D341Med (cell line): ENCODE measurements at regions not wholly inside any gene's neighbourhood (a gene's known extent, or its start where the extent isn't known, plus 50 kb on each side); places are given as distances from the start of the nearest gene placed in this dataset.

Source experiments
- DNase-seq: peaks from one replicate; pipeline ENCODE4 v3.0.0; 2012; ENCODE audit warnings: low spot score

DNA sequence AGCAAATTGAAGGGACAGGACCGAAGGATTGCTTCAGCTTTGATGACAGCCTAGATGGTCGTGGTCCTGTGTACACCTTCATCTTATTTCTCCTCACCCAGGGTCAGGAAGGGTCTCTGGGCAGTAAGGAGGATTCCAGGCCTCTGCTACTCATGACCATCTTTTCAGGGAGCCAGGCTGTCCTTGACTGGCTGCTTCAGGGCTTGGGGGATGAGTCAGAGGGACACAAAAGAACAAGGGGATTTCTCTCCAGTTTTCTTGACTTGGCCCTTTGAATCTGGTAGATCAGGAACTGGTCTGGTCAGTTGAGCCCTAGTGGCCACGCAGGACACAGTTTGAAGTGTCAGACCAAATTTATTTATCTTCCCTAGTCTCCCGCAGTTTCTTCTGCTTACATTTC is 402.1 kb upstream of the CHD6 start:
- no peak for DNase-seq

DNA sequence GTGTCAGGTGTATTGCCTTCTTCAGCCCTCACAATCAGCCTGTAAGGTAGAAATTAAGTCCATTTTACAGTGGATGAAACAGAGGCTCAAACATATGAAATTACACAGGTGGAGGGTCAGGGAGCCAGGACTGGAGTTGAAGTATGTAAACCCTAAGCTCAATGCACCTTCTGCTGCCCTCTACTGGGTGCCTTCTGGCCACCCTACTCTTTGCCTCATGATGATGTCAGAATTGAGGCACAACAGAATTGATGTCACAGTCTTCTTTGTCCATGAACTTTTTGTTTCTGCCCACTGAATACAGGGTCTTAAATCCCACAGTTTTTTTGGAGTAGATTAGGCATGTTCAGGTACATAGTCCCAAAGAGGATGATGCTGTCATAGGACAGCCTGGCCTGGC is 400.8 kb upstream of the CHD6 start:
- peak; percentile 53 for DNase-seq

DNA sequence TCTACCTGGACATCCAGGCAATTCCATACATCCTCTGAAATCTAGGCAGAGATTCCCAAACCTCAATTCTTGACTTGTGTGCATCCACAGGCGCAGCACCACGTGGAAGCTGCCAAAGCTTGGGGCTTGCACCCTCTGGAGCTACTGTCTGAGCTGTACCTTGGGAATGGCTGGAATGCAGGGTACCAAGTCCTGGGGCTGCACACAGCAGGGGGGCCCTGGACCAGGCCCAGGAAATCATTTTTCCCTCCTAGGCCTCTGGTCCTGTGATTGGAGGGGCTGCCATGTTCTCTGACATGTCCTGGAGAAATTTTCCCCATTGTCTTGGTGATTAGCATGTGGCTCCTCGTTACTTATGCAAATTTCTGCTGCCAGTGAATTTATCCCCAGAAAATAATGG is 391.9 kb upstream of the CHD6 start:
- DNase-seq: no peak

DNA sequence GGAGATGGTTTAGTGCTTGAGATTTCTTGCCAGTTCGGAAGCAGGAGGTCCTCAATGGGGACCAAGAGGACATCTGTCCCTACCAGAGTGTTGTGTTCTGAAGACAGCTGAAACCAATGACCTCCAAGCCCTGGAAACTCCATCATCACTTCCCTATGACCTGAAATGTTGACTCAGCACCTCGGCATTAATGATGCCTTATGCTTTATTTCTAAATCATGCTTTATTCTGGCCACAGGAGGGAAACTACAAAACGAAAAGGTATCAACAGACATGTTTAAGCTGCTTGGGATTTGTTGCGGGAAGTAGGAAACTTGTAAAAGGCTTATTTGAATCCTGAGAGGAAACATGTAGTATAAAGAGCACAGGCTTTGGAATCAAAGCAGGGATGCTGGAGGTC is 389.1 kb upstream of the CHD6 start:
- no peak for DNase-seq

DNA sequence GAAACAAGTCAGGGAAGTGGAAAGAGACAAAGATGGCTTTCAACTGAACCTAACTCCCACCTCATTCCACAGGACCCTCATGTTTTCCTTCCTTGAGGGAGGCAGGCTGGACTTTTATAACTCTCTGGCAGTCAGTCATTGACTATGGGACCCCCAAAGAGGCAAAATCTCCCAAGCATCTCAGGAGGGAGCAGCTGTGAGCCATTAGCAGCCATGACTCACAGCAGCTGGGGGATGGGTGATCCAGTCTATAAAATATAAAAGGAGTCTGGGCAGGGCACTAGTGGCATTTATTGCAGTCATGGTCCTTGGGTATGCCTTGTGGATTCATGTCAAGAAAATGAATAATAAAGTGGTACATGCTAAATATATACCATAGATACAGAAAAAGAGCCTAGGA is 387.0 kb upstream of the CHD6 start:
- no peak for DNase-seq

DNA sequence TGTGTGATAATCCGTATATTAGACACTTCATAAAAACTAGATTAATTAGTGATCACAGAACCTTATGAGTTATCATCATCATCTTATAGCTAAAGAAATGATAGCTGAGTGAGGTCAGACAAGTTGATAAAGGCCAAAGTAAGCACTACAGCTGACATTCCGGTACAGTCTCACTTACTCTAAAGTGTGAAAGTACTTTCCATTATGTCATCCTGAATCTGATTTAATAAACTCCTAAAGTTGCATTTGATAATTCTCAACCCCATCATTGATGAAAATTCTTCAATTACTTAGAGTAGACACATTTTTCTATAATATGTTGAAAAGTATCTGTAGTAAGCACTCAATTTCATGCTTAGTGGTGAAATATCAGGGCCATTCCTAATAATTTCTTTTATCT is 385.2 kb upstream of the CHD6 start:
- DNase-seq: no peak

DNA sequence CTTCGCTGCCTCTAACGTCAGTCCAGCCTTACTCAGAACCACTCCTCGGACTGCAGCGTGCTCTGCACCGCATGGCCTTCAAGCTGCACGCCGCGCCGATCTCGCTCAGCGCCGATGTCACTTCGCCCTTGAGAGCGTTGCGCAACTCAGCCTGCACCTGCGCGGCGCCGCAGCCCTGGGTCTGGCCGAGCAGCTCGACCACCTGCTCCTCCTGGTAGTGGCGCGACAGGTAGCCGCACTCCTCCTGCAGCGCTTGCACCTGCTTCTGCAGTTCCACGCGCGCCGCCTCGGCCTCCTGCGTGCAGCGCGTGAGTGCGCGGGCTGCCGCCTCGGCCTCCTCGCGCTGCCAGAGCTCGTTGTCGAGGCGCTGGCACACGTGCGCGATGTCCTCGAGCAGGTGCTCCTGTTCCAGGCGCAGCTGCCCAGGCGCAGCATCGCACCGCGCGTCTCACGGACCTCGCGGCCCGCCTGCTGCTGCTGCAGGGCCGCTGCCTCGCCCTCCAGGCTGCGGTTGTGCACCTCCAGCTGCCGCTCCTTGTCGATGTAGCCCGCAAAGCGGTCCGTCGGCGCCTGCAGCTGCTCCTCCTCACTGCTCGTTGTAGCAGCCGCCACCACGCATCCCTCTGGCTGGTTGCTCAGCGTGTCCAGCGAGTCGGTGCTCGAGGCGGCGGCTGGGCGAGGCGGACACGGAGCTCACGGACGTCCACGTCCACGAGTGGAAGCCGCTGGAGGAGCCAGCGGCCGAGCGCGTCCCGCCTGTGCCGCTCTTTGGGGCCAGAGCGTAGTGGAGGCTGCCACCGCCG is 380.6 kb upstream of the CHD6 start:
- no peak for DNase-seq

DNA sequence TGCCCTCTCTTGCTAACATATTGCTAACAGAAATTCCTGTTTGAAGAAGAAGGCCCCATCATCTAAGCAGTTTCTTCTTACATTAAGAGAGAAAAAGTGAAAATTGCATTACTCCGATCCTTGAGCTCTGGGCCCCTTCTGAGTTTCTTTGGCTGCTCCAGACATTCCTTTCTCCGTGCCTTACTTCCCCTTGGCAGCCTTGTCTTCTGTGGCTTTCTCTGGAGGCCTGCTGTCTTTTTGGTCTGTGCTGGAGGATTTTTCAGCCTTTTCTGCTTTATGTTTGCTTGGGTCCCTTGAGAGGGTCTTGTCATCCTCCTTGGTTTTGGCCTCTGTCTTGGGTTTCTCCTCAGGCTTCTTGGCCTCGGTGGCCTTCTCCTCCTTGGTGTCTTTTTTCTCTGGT is 378.8 kb upstream of the CHD6 start:
- DNase-seq: no peak

DNA sequence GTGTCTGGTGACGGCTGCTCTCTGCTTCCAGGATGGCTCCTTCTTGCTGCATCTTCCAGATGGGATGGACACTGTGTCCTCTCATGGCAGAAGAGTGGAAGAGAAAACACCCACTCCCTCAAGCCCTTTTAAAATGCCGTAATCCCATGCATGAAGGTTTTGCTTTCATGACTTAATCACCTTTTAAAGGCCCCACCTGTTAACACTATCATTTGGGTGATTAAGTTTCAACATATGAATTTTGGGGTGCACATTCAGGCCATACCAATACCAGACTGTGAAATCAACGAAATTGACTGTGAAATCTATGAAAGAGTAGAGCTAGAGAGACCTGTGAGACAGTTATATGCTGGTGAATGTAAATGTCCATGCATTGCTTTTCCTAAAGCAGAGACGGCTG is 374.3 kb upstream of the CHD6 start:
- no peak for DNase-seq

DNA sequence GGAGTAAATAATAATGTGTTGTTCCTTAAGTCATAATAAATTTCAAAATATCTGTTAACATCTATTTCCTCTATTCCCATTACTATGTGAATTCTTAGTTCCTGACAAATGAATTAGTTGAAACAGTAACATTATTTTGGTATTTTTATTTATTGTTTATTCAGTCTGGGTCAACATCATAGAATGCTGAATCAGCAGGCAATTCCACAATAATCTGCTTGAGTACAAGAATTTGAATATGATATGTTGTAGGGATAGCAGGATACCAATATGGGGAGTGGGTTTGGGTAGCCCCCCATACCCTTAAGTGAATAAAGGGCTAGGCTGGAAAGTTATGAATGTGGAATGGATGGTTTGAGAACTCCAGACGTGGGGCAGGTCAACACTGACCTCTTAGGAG is 373.2 kb upstream of the CHD6 start:
- DNase-seq: no peak

DNA sequence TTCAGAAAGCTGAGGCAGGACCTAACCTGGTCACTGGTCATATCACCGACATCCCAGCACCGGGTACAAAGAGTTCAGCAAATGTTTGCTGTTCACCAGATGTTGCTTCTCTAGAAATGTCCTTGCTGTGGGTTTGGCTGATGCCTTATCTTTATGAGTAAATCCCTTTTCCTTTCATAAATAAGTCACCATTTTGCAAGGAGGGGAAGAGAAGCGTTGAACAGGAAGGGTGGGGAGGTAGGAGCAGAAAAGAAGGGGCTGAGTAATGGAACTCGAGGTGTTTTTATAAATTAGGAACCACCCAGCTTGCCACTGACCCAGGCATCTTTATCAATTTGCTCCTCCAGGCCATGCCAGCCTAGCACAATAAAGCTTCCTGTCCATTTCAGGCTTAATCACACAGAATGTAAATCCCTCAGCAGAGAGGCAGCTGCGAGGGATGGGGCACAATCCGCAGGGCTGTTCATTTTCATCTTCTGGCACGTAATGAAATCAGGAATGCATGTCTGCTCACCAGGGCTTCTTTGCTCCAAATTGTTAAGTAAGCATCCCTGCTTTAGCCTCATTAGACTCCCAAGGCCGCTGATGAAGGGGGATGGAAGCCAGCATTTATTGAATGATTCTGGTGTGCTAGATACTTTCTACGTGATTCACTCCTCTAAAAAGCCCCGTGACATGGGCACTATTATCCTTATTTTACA is 371.9 kb upstream of the CHD6 start:
- DNase-seq: peak; percentile 41

DNA sequence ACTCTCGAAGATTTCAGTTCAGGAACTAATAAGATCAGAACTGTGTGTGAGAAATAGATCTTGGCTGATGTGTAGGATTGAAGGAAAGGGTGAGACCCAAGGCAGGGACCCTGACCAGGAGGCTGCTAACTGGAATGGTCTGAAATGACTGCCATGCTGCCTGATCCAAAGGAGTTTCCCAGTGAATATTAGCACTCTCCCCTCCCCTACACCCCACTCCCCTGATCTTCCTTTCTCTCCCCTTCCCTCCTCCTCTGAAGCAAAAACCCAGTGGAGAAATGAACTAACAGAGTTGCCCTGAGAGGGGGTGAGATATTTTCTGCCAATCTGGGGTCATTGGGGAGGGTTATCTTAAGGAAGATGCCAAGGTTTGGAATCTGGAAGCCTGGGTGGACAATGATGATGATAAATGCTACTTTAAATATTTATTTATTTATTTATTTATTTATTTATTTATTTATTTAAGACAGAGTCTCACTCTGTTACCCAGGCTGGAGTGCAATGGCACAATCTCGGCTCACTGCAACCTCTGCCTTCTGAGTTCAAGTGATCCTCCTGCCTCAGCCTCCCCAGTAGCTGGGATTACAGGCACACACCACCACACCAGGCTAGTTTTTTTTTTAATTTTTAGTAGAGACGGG is 371.0 kb upstream of the CHD6 start:
- DNase-seq: no peak

DNA sequence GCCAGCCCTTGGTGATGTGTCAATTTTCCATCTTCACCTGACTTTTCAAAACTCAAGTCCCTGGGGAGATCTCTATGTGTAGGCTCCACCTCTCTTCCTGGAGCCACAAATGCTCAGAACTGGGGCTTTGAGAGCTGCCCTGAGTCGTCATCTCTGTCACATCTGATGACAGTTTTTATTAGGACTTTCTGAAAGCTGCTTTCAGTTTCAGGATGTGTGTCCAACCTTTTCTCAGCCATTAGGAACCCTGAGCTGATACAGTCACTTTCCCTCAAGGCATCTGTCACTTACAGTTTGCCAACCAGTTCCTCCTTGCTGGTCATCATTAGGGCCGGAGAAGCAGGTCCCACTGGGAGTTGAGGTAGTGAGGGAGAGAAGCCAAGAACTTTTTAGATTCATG is 365.9 kb upstream of the CHD6 start:
- no peak for DNase-seq

DNA sequence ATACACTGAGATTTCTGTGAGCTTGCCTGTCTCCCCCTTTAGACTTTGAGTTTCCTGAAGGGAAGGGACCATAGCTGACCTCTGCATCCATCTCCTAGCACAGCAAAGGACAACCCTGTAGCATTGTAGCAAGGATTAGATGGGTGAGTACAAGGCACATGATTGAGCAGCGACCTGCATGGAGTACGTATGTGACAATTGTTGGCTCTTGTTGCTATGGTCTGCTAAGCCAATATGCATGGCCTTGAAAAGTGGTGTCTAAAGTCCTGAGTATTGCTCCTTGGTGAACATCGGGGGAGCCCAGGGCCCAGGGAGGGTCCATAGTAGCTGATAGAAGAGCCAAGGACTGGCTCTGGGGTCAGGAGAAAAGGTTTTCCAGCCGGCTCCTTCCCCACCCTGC is 365.0 kb upstream of the CHD6 start:
- DNase-seq: no peak

DNA sequence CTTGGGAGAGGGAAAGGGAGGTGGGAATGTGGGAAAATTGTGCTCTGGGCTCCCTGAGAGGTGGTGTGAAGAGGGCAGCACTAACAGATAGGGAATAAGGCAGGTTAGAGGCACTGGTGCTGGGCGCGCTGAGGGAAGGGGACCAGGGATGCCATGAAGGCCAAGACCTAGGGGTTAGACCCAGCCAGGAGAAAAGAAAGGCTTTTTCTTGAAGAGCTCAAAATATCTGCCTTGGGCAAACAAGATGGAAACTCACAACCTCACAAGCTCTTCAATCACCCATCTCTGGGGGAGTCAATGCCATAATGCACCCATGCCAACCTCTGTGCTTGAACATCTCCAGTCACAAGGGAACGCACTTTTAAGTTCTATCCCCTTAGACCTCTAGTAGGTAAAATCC is 363.6 kb upstream of the CHD6 start:
- no peak for DNase-seq

DNA sequence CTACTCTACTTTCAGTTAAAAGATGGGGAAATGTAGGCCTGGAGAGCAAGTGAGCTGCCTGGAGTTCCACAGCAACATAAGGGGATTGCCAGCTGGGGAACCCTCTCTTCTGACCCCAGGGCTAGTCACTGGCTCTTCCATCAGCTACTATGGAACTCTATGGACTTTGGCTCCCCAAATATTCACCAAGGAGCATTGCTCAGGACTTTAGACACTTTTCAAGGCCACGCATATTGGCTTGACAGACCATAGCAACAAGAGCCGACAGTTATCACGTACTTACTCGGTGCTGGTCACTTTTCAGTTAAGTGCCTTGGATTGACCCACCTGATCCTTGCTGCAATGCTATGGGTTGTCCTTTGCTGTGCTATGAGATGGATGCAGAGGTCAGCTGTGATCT is 360.7 kb upstream of the CHD6 start:
- no peak for DNase-seq

DNA sequence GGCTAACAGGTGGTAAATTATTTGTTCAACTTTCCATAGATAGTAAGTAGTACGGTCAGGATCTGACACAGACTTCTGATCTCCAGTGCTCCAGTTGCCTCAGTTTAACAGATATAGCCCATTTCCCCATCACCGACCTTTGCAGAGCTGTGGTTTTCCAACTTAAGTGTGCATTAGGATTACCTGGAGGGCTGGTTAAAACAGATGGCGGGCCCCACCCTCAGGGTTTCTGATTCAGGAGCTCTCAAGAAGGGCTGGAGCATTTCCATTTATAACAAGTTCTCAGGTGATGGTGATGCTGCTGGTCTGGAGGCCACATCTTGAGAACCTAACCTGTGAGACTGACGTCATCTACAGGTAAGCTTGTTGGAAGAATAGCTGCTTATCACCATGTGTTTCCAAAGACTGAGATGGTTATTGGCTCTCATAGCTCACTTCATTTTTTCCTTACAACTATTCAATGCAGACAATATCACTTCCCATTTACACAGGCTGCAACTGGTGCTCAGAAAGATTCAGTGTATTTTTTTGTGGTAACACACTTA is 360.1 kb upstream of the CHD6 start:
- no peak for DNase-seq

DNA sequence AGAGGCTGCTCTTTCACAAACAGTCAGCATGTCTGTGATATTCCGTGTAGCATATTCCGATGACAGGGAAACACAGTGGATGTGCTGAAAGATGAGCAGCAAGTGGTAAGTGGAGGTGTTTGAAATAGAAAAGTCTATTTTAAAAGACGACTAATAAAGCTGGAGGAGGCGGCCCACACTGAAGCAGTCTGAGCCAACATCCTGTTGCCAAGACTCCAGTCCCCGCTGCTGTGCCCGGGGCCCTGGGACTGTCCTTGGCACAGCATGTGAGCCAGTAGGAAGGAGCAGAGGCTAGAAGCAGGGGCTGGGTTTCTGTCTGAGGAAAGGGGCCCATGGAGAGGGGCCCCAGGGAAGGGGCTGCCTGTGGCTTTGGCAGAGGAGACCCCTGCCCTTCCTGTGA is 351.5 kb upstream of the CHD6 start:
- DNase-seq: no peak

DNA sequence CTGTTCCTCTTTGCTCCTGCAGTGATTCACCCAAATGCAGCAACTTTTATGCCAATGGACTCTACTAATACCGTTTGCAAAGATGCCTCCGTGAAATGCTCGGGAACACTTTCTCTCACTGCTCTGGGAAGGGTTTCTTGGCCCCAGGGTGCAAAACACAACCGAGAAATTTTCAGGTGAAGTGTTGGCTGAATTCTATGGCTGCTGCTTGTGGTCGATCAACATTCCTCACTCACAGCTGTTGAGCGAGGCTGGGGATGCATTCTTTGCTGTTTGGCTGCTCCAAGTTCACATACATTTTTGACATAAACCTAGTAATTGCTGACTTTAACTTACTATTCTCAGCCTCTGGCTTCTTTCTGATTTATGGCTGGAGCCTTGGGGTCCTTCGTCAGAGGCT is 342.0 kb upstream of the CHD6 start:
- DNase-seq: no peak

DNA sequence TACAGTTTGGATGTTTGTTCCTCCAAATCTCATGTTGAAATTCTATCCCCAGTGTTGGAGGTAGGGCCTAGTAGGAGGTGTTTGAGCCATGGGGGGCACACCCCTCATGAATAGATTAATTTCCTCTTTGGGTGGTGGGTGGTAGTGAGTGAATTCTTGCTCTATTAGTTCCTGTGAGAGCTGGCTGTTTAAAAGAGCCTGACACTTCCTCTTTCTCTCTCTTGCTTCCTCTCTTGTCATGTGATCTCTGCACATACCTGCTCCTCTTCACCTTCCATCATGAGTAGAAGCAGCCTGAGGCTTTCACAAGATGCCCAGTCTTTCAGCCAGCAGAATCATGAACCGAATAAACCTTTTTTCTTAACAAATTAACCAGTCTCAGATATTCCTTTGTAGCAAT is 340.2 kb upstream of the CHD6 start:
- DNase-seq: no peak

DNA sequence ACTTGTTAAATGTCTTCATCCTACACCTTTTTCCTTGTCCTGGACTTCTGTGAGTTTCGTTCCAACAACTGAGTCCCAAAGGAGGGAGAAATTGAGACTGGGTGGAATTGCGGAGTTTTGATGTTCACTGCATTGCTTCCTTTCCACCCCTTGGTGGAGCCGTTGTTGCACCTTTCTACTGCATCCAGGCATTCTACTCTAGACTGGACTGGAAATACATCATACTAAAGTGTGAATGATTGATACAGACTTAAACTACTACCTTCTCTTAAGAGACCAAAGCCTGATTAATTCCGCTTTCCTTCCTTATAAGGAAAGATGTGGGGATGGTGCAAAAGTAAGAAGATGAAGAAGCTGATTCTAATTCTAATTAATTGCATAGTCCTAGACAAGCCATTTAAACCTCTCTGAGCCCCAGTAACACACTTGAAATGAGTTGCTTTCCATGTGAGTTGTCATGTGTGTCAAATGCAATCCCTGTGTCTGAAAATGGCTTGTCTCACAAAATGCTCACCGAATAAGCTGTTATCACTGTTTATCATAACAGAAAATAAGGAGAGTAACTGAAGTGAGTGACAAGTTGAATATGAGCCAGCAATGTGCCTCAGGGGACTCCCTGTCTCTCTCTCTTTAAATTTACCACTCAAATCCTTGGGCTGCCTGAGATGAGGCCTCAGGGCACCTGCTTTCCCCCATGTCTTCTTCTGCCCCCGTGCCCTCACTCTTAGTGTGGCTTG is 338.3 kb upstream of the CHD6 start:
- DNase-seq: peak; percentile 60

DNA sequence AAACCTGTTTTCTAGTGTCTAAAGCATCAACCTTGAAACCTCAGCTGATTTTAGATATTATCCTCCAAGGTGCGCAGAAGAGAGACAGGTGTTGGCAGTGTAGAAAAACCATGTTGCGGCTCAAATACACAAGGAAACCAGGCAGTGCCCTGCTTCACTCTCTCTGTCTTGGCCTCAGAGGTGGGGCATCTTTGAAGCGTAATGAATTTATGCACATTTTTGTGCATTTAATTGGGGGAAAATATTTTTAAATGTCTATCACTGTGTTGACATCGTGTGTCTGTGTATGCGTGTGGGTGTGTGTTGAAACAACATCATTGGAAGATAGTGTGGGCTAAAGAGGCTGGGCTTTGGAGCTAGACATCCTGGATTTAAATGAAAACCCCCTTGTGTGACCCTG is 334.0 kb upstream of the CHD6 start:
- DNase-seq: no peak

DNA sequence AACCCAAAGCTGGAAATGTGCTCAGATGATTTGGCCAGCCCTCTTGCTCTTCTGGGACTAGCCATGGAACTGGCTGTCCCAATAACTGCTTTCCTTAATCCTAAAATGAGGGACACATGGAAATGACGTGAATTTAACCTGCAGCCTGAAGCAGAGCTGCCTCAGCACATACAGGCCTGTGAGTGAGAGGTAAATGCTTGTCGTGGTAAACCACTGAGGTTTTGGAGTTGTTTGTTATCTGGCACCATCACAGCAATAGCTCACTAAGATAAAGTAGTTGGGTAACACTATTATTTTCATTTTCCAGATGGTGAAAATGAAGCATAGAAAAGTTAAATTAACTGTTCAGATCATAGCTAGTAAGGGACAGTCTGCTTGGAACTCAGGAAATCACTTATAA is 333.4 kb upstream of the CHD6 start:
- DNase-seq: no peak
